Sigmoid colon (tissue), 4 donors: ENCODE measurements at regions not wholly inside any gene's neighbourhood (a gene's known extent, or its start where the extent isn't known, plus 50 kb on each side); places are given as distances from the start of the nearest gene placed in this dataset.

Source experiments
- EP300 ChIP-seq, 4 donors: sonication (generic); formaldehyde crosslinking; IDR thresholded peaks; one replicate each; pipeline ENCODE4 v1.6.1; 2017; ENCODE audit warnings: antibody characterized with exemption in 4 of 4
- POLR2A ChIP-seq, 2 donors: fragments of 450-650 bp; IDR thresholded peaks; one replicate each; pipeline ENCODE4 v1.6.1; 2016; ENCODE audit warnings: antibody characterized with exemption in 2 of 2, mild to moderate bottlenecking in 2 of 2, moderate library complexity in 2 of 2
- TF ChIP-seq, protein P1 (sequence below), 4 experiments: fragments of 450-650 bp in 3 of 4; fragments of 200-600 bp in 1 of 4; IDR thresholded peaks; one replicate each; pipeline ENCODE4 v1.5.1; 2016 to 2019; ENCODE audit warnings: antibody characterized with exemption in 4 of 4, mild to moderate bottlenecking in 3 of 4, moderate library complexity in 2 of 4

DNA sequence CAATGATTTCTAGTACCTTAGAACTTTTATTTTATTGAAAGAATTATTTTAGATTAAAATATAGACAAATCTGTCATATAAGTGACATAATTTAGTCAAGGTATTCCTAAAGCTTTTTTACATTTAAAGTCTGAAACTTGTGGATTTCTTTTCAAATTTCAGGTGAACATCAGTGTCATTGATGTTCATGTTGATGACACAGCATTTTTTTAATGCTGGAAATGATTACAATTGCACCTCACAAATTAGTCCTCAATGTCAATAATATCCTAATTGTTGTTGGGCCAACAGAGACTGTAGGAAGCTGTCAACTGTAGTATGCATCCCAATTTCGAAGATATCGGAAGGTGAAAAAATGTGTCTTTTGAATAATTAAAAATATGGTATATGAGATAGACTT lies 214.4 kb upstream of the ARL4C start:
- TF ChIP-seq POLR2A (IDR thresholded peaks at IDR 0.05) (no peak), EP300 (IDR thresholded peaks at IDR 0.05) (no peak)
- TF ChIP-seq, protein P1, sequence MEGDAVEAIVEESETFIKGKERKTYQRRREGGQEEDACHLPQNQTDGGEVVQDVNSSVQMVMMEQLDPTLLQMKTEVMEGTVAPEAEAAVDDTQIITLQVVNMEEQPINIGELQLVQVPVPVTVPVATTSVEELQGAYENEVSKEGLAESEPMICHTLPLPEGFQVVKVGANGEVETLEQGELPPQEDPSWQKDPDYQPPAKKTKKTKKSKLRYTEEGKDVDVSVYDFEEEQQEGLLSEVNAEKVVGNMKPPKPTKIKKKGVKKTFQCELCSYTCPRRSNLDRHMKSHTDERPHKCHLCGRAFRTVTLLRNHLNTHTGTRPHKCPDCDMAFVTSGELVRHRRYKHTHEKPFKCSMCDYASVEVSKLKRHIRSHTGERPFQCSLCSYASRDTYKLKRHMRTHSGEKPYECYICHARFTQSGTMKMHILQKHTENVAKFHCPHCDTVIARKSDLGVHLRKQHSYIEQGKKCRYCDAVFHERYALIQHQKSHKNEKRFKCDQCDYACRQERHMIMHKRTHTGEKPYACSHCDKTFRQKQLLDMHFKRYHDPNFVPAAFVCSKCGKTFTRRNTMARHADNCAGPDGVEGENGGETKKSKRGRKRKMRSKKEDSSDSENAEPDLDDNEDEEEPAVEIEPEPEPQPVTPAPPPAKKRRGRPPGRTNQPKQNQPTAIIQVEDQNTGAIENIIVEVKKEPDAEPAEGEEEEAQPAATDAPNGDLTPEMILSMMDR (IDR thresholded peaks at IDR 0.05), result no peak
